Thyroid gland (tissue), 4 donors: ENCODE measurements at regions not wholly inside any gene's neighbourhood (a gene's known extent, or its start where the extent isn't known, plus 50 kb on each side); places are given as distances from the start of the nearest gene placed in this dataset.

Source experiments
- CTCF ChIP-seq, 6 experiments: fragments of 200-600 bp in 3 of 6; fragments of 450-650 bp in 3 of 6; sonication (generic) in 3 of 6; IDR thresholded peaks; one replicate each; pipeline ENCODE4 v1.5.1; 2016 to 2019; ENCODE audit warnings: antibody characterized with exemption in 6 of 6, mild to moderate bottlenecking in 2 of 6, inconsistent platforms in 1 of 6, moderate library complexity in 1 of 6
- POLR2A ChIP-seq, 2 donors: fragments of 450-650 bp; IDR thresholded peaks; one replicate each; pipeline ENCODE4 v1.6.1; 2017; ENCODE audit warnings: antibody characterized with exemption in 2 of 2, mild to moderate bottlenecking in 2 of 2, moderate library complexity in 1 of 2

DNA sequence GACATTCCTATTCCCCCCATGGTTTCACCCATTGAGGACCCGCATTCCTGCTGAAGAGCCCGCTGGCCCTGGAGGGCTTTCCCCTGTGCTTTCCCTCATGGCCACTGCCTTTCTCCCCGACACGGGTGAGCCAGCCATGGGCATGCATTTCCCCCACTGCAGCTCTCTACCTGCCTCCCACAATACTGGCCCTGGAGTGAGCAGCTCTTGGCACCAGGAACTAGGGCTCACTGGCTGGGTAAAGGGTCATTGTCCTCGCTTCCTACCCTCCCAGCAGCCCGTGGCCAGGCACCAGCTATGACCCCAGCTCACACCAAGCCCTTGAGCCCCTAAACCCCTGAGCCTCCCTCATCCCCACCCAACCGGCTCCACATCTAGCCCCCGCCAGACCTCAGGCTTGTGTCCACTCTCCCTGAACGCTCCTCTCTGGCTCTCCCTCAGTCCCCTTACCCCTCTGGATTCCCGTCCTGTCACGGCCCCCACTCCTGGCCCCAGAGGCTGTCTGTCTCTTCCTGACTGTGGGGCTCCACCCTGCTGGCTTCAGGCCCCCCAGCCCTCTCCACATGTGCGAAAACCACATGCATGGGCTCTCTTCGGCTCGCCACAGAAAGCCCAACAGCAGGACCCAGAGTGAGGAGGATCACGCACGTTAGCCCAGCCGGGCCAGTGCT lies 199.8 kb downstream of the ZFP36L2 start:
- TF ChIP-seq POLR2A (IDR thresholded peaks at IDR 0.05) = no peak
- TF ChIP-seq CTCF (IDR thresholded peaks at IDR 0.05) = no peak
